Breast epithelium (tissue), 3 donors: ENCODE measurements at regions not wholly inside any gene's neighbourhood (a gene's known extent, or its start where the extent isn't known, plus 50 kb on each side); places are given as distances from the start of the nearest gene placed in this dataset.

Source experiments
- POLR2A ChIP-seq: fragments of 450-650 bp; IDR thresholded peaks from one replicate; pipeline ENCODE4 v1.6.1; 2016; ENCODE audit warnings: antibody characterized with exemption, mild to moderate bottlenecking, moderate library complexity
- POLR2AphosphoS5 ChIP-seq, 3 donors: sonication (generic); formaldehyde crosslinking; IDR thresholded peaks; one replicate each; pipeline ENCODE4 v1.6.1; 2017; ENCODE audit warnings: antibody characterized with exemption in 3 of 3
- TF ChIP-seq, protein P1 (sequence below), 3 donors: fragments of 450-650 bp; IDR thresholded peaks; one replicate each; pipeline ENCODE4 v1.5.1; 2016 to 2017; ENCODE audit warnings: antibody characterized with exemption in 3 of 3, mild to moderate bottlenecking in 3 of 3, moderate library complexity in 3 of 3

DNA sequence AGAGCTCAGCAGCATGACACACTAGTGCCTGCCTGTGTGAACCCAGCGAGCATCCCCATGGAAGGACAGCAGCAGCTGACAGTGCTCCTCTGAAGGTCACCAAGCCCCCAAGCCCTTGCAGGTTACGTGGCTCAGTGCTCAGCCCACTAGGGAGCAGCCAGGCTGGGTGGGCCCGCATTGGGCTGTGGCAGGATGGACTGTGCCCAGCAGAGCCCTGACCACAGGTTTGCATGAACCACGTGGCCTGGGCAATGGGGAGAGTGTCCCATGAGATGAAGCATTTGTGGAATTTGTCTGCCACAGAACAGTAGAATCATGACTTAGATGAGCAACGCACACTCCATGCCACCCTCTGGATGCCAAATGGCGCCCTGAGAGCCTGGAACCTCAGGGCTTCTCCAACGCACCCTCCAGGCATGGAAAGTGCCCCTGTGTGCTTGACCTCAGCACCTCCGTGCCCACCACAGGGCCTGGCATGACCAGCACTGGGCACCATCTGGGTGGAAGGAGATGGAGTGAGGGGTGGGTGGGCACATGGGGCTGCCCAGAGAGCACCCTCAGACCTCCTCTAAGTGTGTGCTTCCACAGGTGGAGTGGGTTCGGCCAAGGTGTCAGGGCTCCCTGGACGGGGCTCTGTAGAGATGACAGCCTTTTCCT is 216.1 kb upstream of the RAB6C start:
- TF ChIP-seq, protein P1, sequence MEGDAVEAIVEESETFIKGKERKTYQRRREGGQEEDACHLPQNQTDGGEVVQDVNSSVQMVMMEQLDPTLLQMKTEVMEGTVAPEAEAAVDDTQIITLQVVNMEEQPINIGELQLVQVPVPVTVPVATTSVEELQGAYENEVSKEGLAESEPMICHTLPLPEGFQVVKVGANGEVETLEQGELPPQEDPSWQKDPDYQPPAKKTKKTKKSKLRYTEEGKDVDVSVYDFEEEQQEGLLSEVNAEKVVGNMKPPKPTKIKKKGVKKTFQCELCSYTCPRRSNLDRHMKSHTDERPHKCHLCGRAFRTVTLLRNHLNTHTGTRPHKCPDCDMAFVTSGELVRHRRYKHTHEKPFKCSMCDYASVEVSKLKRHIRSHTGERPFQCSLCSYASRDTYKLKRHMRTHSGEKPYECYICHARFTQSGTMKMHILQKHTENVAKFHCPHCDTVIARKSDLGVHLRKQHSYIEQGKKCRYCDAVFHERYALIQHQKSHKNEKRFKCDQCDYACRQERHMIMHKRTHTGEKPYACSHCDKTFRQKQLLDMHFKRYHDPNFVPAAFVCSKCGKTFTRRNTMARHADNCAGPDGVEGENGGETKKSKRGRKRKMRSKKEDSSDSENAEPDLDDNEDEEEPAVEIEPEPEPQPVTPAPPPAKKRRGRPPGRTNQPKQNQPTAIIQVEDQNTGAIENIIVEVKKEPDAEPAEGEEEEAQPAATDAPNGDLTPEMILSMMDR (IDR thresholded peaks at IDR 0.05): no peak
- TF ChIP-seq POLR2A (no peak), POLR2AphosphoS5 (IDR thresholded peaks at IDR 0.05) (no peak)
